H1 (cell line): ENCODE measurements at regions not wholly inside any gene's neighbourhood (a gene's known extent, or its start where the extent isn't known, plus 50 kb on each side); places are given as distances from the start of the nearest gene placed in this dataset.

Experiments
- CTCF ChIA-PET: fragments of 300-600 bp; sonication (Branson Sonifier 250); formaldehyde crosslinking; loops from one replicate; lab custom pipeline; 2021; ENCODE audit not compliant: partially characterized antibody; lab: Charles Lee
- POLR2A ChIA-PET: fragments of 300-600 bp; sonication (Branson Sonifier 250); formaldehyde crosslinking; loops from one replicate; lab custom pipeline; 2021; ENCODE audit warnings: inconsistent platforms; ENCODE audit not compliant: partially characterized antibody; lab: Charles Lee
- DNase-seq, 2 experiments: peaks; one replicate each; pipeline versions ENCODE4 v3.0.0 to v3.0.0-alpha.2; 2010 to 2022; ENCODE audit warnings: low spot score in 2 of 2, low read depth in 1 of 2, mixed read lengths in 1 of 2
- FAIRE-seq: peaks from 2 replicates; lab custom pipeline; 2011; peaks lifted over from hg19 to GRCh38; lab: Jason Lieb, UNC
- H2AFZ ChIP-seq: 2 replicates; pipeline ENCODE4 v1.8.1; 2012; ENCODE audit warnings: low read length, inconsistent platforms
- H2AK5ac ChIP-seq: 2 replicates; pipeline ENCODE4 v1.6.1; 2013; ENCODE audit warnings: low read depth, low read length
- H2BK120ac ChIP-seq: replicated peaks from 2 replicates; pipeline ENCODE3; 2013; ENCODE audit warnings: low read depth, low read length, inconsistent platforms
- H2BK12ac ChIP-seq: 2 replicates; pipeline ENCODE4 v1.6.1; 2013; ENCODE audit warnings: low read depth, low read length
- H2BK15ac ChIP-seq: 2 replicates; pipeline ENCODE4 v1.6.1; 2013; ENCODE audit warnings: low read length
- H2BK20ac ChIP-seq: 2 replicates; pipeline ENCODE4 v1.6.1; 2013; ENCODE audit warnings: low read length
- H2BK5ac ChIP-seq: 2 replicates; pipeline ENCODE4 v1.6.1; 2013; ENCODE audit warnings: low read depth, low read length
- H3K14ac ChIP-seq: 2 replicates; pipeline ENCODE4 v1.6.1; 2013; ENCODE audit warnings: inconsistent platforms; ENCODE audit not compliant: insufficient read length
- H3K18ac ChIP-seq: 2 replicates; pipeline ENCODE4 v1.6.1; 2013; ENCODE audit warnings: low read length; ENCODE audit errors: extremely low read depth
- H3K23ac ChIP-seq: 2 replicates; pipeline ENCODE4 v1.6.1; 2013; ENCODE audit warnings: inconsistent platforms; ENCODE audit not compliant: insufficient read length
- H3K23me2 ChIP-seq: 2 replicates; pipeline ENCODE4 v1.6.1; 2013; ENCODE audit warnings: low read depth, low read length
- H3K27ac ChIP-seq: 2 replicates; pipeline ENCODE4 v1.6.1; 2011; ENCODE audit warnings: low read depth, low read length, inconsistent platforms
- H3K27me3 ChIP-seq, 4 experiments: replicated peaks in 1 of 4; 1 replicate in 1 of 4; 2 replicates in 3 of 4; pipeline versions ENCODE4 v1.6.1 to v1.8.1; 2011 to 2013; ENCODE audit warnings: low read length in 3 of 4, mild to moderate bottlenecking in 3 of 4, inconsistent platforms in 2 of 4, mixed read lengths in 2 of 4, moderate library complexity in 1 of 4; ENCODE audit not compliant: control insufficient read depth in 3 of 4, insufficient read depth in 3 of 4; ENCODE audit errors: extremely low read depth in 1 of 4
- H3K36me3 ChIP-seq, 4 experiments: 2 replicates each; pipeline versions ENCODE4 v1.6.1 to v1.8.1; 2011 to 2013; ENCODE audit warnings: mild to moderate bottlenecking in 4 of 4, low read length in 3 of 4, moderate library complexity in 2 of 4, control low read depth in 1 of 4, inconsistent platforms in 1 of 4; ENCODE audit not compliant: insufficient read depth in 4 of 4, control insufficient read depth in 2 of 4
- H3K4ac ChIP-seq: replicated peaks from 2 replicates; pipeline ENCODE3; 2013; ENCODE audit warnings: low read length, low read depth, mixed read lengths, inconsistent platforms; ENCODE audit not compliant: insufficient read length
- H3K4me1 ChIP-seq, 4 experiments: replicated peaks in 1 of 4; 1 replicate in 1 of 4; 2 replicates in 3 of 4; pipeline versions ENCODE4 v1.6.1 to v1.8.1; 2011 to 2013; ENCODE audit warnings: low read length in 3 of 4, inconsistent platforms in 2 of 4, mixed read lengths in 1 of 4; ENCODE audit not compliant: insufficient read depth in 4 of 4, control insufficient read depth in 3 of 4
- H3K4me2 ChIP-seq, 2 experiments: 2 replicates each; pipeline versions ENCODE4 v1.6.1 to v1.8.1; 2011 to 2013; ENCODE audit warnings: low read depth in 2 of 2, low read length in 2 of 2, control low read depth in 1 of 2, inconsistent platforms in 1 of 2, mild to moderate bottlenecking in 1 of 2; ENCODE audit not compliant: insufficient read depth in 1 of 2
- H3K4me3 ChIP-seq, 4 experiments: fragments of 200-600, 300-600 bp in 1 of 4; sonication (generic), shearing (Covaris generic), sonication (Bioruptor Twin) in 1 of 4; 2 replicates each; pipeline versions ENCODE4 v1.5.1 to v1.8.1; 2011 to 2016; ENCODE audit warnings: low read length in 4 of 4, low read depth in 3 of 4, control low read depth in 2 of 4, inconsistent platforms in 2 of 4, mild to moderate bottlenecking in 2 of 4, mixed read lengths in 1 of 4, moderate library complexity in 1 of 4; ENCODE audit not compliant: insufficient read depth in 2 of 4; ENCODE audit errors: extremely low read depth in 1 of 4
- H3K56ac ChIP-seq: replicated peaks from 2 replicates; pipeline ENCODE3; 2013; ENCODE audit warnings: low read depth, mild to moderate bottlenecking, mixed read lengths, low read length, inconsistent platforms; ENCODE audit not compliant: insufficient read length
- H3K79me1 ChIP-seq: 2 replicates; pipeline ENCODE4 v1.6.1; 2013; ENCODE audit warnings: low read depth, low read length, control low read depth
- H3K79me2 ChIP-seq, 2 experiments: 2 replicates each; pipeline versions ENCODE4 v1.6.1 to v1.8.1; 2012 to 2013; ENCODE audit warnings: low read length in 2 of 2, mild to moderate bottlenecking in 2 of 2, inconsistent platforms in 1 of 2; ENCODE audit not compliant: insufficient read depth in 2 of 2, control insufficient read depth in 1 of 2
- H3K9ac ChIP-seq, 4 experiments: replicated peaks in 1 of 4; 1 replicate in 1 of 4; 2 replicates in 3 of 4; pipeline versions ENCODE4 v1.6.1 to v1.8.1; 2011 to 2013; ENCODE audit warnings: low read depth in 3 of 4, low read length in 3 of 4, control low read depth in 2 of 4, mild to moderate bottlenecking in 2 of 4, moderate library complexity in 2 of 4, inconsistent platforms in 1 of 4; ENCODE audit errors: extremely low read depth in 1 of 4
- H3K9me3 ChIP-seq, 2 experiments: 2 replicates each; pipeline versions ENCODE4 v1.6.1 to v1.8.1; 2012 to 2013; ENCODE audit warnings: mild to moderate bottlenecking in 2 of 2, moderate library complexity in 2 of 2, control low read depth in 1 of 2, inconsistent platforms in 1 of 2, low read depth in 1 of 2, low read length in 1 of 2, mixed read lengths in 1 of 2; ENCODE audit not compliant: insufficient read depth in 2 of 2
- H4K20me1 ChIP-seq, 2 experiments: replicated peaks in 1 of 2; 2 replicates each; pipeline versions ENCODE3 to v1.8.1; 2011 to 2013; ENCODE audit warnings: inconsistent platforms in 2 of 2, low read length in 2 of 2, mild to moderate bottlenecking in 1 of 2; ENCODE audit not compliant: insufficient read depth in 2 of 2, control insufficient read depth in 1 of 2
- H4K5ac ChIP-seq: 2 replicates; pipeline ENCODE4 v1.6.1; 2013; ENCODE audit warnings: low read length, low read depth, mixed read lengths, inconsistent platforms; ENCODE audit not compliant: insufficient read length
- H4K8ac ChIP-seq: 2 replicates; pipeline ENCODE4 v1.8.0; 2013; ENCODE audit warnings: mild to moderate bottlenecking, moderate library complexity, low read length, inconsistent platforms; ENCODE audit not compliant: insufficient read depth; ENCODE audit errors: extremely low read depth
- H4K91ac ChIP-seq: replicated peaks from 2 replicates; pipeline ENCODE3; 2013; ENCODE audit warnings: low read length, mixed read lengths, inconsistent platforms; ENCODE audit not compliant: insufficient read length
- EP300 ChIP-seq, 2 experiments: IDR thresholded peaks; 1 replicate in 1 of 2; 2 replicates in 1 of 2; pipeline ENCODE4 v1.6.1; 2011 to 2012; ENCODE audit warnings: low read depth in 2 of 2, low read length in 2 of 2, mild to moderate bottlenecking in 2 of 2, borderline replicate concordance in 1 of 2, inconsistent platforms in 1 of 2, moderate library complexity in 1 of 2
- EZH2 ChIP-seq: fragments of 200-600 bp; sonication (generic); IDR thresholded peaks from 2 replicates; pipeline ENCODE4 v1.7.1; 2012; ENCODE audit warnings: low read depth, mild to moderate bottlenecking, moderate library complexity, low read length, inconsistent platforms; ENCODE audit not compliant: severe bottlenecking
- GABPA ChIP-seq: IDR thresholded peaks from 2 replicates; pipeline ENCODE4 v1.6.1; 2011; ENCODE audit warnings: mild to moderate bottlenecking, low read length, moderate library complexity, borderline replicate concordance; ENCODE audit not compliant: insufficient read depth
- KDM1A ChIP-seq: fragments of 200-600, 300-600 bp; sonication (generic); IDR thresholded peaks from 2 replicates; pipeline ENCODE4 v1.7.1; 2016; ENCODE audit warnings: mild to moderate bottlenecking, low read length, borderline replicate concordance
- RFX5 ChIP-seq: IDR thresholded peaks from 2 replicates; pipeline ENCODE4 v1.6.1; 2011; ENCODE audit warnings: low read depth, low read length, improper control_type of control experiment, borderline replicate concordance
- TAF7 ChIP-seq: optimal IDR thresholded peaks from 2 replicates; pipeline ENCODE3; 2011; ENCODE audit warnings: low read depth, mild to moderate bottlenecking, inconsistent platforms, low read length, moderate library complexity, borderline replicate concordance
- WGBS, 2 experiments: shearing (Covaris generic) in 1 of 2; methylation state at CpG; one replicate each; pipeline versions ENCODE4 v1.1.6 to v1.1.7; 2013 to 2015; ENCODE audit warnings: low lambda C conversion rate in 2 of 2, mixed read lengths in 2 of 2, inconsistent platforms in 1 of 2, low coverage in 1 of 2, missing lambda C conversion rate in 1 of 2; ENCODE audit not compliant: insufficient replicate concordance in 2 of 2, insufficient coverage in 1 of 2, insufficient read length in 1 of 2; ENCODE audit errors: extremely low coverage in 1 of 2, missing lambda C conversion rate in 1 of 2; 5-methylcytosine and 5-hydroxymethylcytosine counted together

DNA sequence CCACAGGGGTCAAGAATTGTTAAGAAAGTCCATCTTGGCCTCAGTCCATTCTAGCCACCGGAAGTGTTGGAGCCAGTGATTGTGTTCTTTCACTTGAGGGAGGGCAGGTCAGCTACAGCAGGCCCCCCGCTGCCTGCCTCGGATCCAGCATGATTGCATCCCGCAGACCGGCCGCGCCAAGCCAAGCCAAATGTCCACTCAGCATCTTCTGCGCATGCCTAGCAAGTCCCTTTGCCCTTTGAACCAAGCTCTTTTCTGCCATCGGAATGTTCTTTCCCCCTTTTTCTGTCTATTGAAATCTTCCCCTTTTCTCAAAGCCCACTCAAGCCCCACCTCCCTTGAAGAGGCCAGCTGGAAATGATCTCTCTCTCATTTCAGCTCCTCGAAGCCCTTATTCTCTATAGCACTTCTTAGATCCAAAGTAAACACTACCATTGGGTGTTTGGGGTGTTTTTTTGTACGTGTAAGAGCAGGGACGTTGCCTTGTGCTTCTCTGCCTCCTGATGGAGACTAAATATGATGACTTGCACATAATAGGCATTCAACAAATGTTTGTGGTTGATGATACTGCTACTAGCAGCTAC lies 147.8 kb upstream of the BCOR start:
- no peak for DNase-seq
- H3K27ac ChIP-seq, result no peak overlapping the region
- POLR2A ChIA-PET, result interaction anchor here (0.8 to 1.2 kb wide), 3 partner anchors 18 to 87 kb away, joined by 3 to 4 read pairs (median 3); no protein-coding TSS in a partner anchor

More for the DNA sequence above, 147.8 kb upstream of the BCOR start:
- 92% methylated on average over 10 of the region's 12 CpGs; no CpG with 5 or more reads in 1 of the 2 experiments for WGBS, 2 experiments
- Histone ChIP-seq H3K79me2 (no peaks in the 10 kb centered on the region), H3K23me2 (no peaks in the 10 kb centered on the region), H2BK20ac (no peak overlapping the region), H3K9ac (no peak overlapping the region), H3K23ac (no peak overlapping the region), H3K14ac (no peak overlapping the region), H2BK5ac (no peak overlapping the region), H3K36me3 (no peaks in the 10 kb centered on the region), H3K4me2 (no peak overlapping the region), H4K20me1 (no peaks in the 10 kb centered on the region), H3K18ac (no peak overlapping the region), H2BK15ac (no peak overlapping the region), H3K4me3 (no peak overlapping the region), H3K4me1 (peaks cover 0 to 8% (median 3%) of the 10 kb centered on the region in 4 experiments; a peak in 3 of 7 replicates), H3K79me1 (no peaks in the 10 kb centered on the region), H3K9me3 (no peaks in the 10 kb centered on the region), H2BK12ac (no peak overlapping the region), H4K5ac (no peak overlapping the region), H2AK5ac (no peak overlapping the region), H4K91ac (no peak overlapping the region), H3K4ac (no peak overlapping the region), H4K8ac (no peak overlapping the region), H2AFZ (no peak overlapping the region), H2BK120ac (no peak overlapping the region), H3K56ac (no peak overlapping the region), H3K27me3 (no peaks in the 10 kb centered on the region)
- TF ChIP-seq TAF7 (no peak), KDM1A (no peak), EP300 (IDR thresholded peaks at IDR 0.05; ENCODE audit: borderline replicate concordance in 1 of 2, low read depth in 2 of 2, low read length in 2 of 2) (no peak), GABPA (no peak), RFX5 (no peak), EZH2 (no peak)
- FAIRE-seq, result no peak
- CTCF ChIA-PET, result interaction anchor here (0.6 to 1.2 kb wide), 3 partner anchors 9 to 23 kb away, joined by 3 to 4 read pairs (median 3); no protein-coding TSS in a partner anchor
